IMR-90 (cell line): ENCODE measurements at regions not wholly inside any gene's neighbourhood (a gene's known extent, or its start where the extent isn't known, plus 50 kb on each side); places are given as distances from the start of the nearest gene placed in this dataset.

ENCODE experiments used
- ATAC-seq: fragments of 200-7000 bp; cut with Tn5 transposase; 2 replicates; pipeline ENCODE4 v1.9.1; 2020; ENCODE audit warnings: low read depth, mild to moderate bottlenecking, moderate library complexity
- BruUV-seq: library from RNA; stranded (reverse); fragments of 400-500 nt; replicated peaks from 2 replicates; lab custom pipeline; 2021; lab: Mats Ljungman, UMichigan
- CTCF ChIA-PET: fragments of 300-600 bp; formaldehyde crosslinking; extraction: SDS; loops from one replicate; lab custom pipeline; 2021; ENCODE audit warnings: antibody characterized with exemption; lab: Yijun Ruan, JAX
- POLR2A ChIA-PET: fragments of 300-600 bp; sonication (Branson Sonifier 250); formaldehyde crosslinking; loops from one replicate; lab custom pipeline; 2022; ENCODE audit warnings: antibody characterized with exemption; ENCODE audit not compliant: unreplicated experiment; lab: Charles Lee
- DNase-seq: peaks from one replicate; pipeline ENCODE4 v3.0.0; 2013
- H2AFZ ChIP-seq: replicated peaks from 2 replicates; pipeline ENCODE3; 2013; ENCODE audit warnings: low read length, mild to moderate bottlenecking; ENCODE audit not compliant: poor library complexity
- H2AK5ac ChIP-seq: 2 replicates; pipeline ENCODE4 v1.6.1; 2013; ENCODE audit warnings: low read depth, low read length, inconsistent platforms
- H2AK9ac ChIP-seq: replicated peaks from 2 replicates; pipeline ENCODE3; 2013; ENCODE audit warnings: mild to moderate bottlenecking, low read depth, low read length, moderate library complexity; ENCODE audit not compliant: poor library complexity
- H2BK120ac ChIP-seq: 2 replicates; pipeline ENCODE4 v1.6.1; 2013; ENCODE audit warnings: low read depth, low read length, inconsistent platforms
- H2BK15ac ChIP-seq: 3 replicates; pipeline ENCODE4 v1.6.1; 2013; ENCODE audit warnings: low read depth, low read length, inconsistent platforms
- H2BK20ac ChIP-seq: 2 replicates; pipeline ENCODE4 v1.6.1; 2013; ENCODE audit warnings: low read depth, mild to moderate bottlenecking, inconsistent platforms, low read length, moderate library complexity
- H2BK5ac ChIP-seq: 2 replicates; pipeline ENCODE4 v1.6.1; 2013; ENCODE audit warnings: mild to moderate bottlenecking, low read depth, low read length, inconsistent platforms; ENCODE audit not compliant: poor library complexity, severe bottlenecking
- H3K14ac ChIP-seq: replicated peaks from 2 replicates; pipeline ENCODE4 v1.6.1; 2013; ENCODE audit warnings: low read depth, low read length, inconsistent platforms
- H3K18ac ChIP-seq: 2 replicates; pipeline ENCODE4 v1.6.1; 2013; ENCODE audit warnings: low read depth, low read length, control low read depth
- H3K23ac ChIP-seq: 2 replicates; pipeline ENCODE4 v1.6.1; 2013; ENCODE audit warnings: low read depth, low read length, inconsistent platforms
- H3K27ac ChIP-seq: 2 replicates; pipeline ENCODE4 v1.5.1; 2013; ENCODE audit warnings: mild to moderate bottlenecking, control low read depth, low read length; ENCODE audit not compliant: insufficient read depth
- H3K27me3 ChIP-seq: 2 replicates; pipeline ENCODE4 v1.6.1; 2013; ENCODE audit warnings: low read length; ENCODE audit not compliant: control insufficient read depth, insufficient read depth
- H3K36me3 ChIP-seq: 2 replicates; pipeline ENCODE4 v1.6.1; 2013; ENCODE audit warnings: low read length, mixed read lengths; ENCODE audit not compliant: control insufficient read depth, insufficient read depth
- H3K4ac ChIP-seq: 2 replicates; pipeline ENCODE4 v1.6.1; 2013; ENCODE audit warnings: low read depth, low read length, inconsistent platforms
- H3K4me1 ChIP-seq: 2 replicates; pipeline ENCODE4 v1.6.1; 2013; ENCODE audit warnings: low read length, mixed read lengths; ENCODE audit not compliant: control insufficient read depth, insufficient read depth
- H3K4me2 ChIP-seq: 2 replicates; pipeline ENCODE4 v1.6.1; 2013; ENCODE audit warnings: low read depth, mild to moderate bottlenecking, control low read depth, low read length, moderate library complexity
- H3K4me3 ChIP-seq: 2 replicates; pipeline ENCODE4 v1.5.1; 2013; ENCODE audit warnings: low read depth, mild to moderate bottlenecking, control low read depth, low read length, moderate library complexity; ENCODE audit not compliant: insufficient read depth
- H3K56ac ChIP-seq: 2 replicates; pipeline ENCODE4 v1.6.1; 2013; ENCODE audit warnings: low read length, inconsistent platforms; ENCODE audit not compliant: insufficient read depth; ENCODE audit errors: extremely low read depth
- H3K79me1 ChIP-seq, 2 experiments: 2 replicates each; pipeline ENCODE4 v1.6.1; 2013; ENCODE audit warnings: low read length in 2 of 2, inconsistent platforms in 1 of 2, low read depth in 1 of 2
- H3K9ac ChIP-seq: 2 replicates; pipeline ENCODE4 v1.6.1; 2013; ENCODE audit warnings: low read depth, low read length, control low read depth
- H3K9me1 ChIP-seq: 2 replicates; pipeline ENCODE4 v1.6.1; 2013; ENCODE audit warnings: low read length, inconsistent platforms; ENCODE audit not compliant: insufficient read depth
- H3K9me3 ChIP-seq: 2 replicates; pipeline ENCODE4 v1.6.1; 2013; ENCODE audit warnings: low read length; ENCODE audit not compliant: control insufficient read depth, insufficient read depth
- H4K20me1 ChIP-seq: 2 replicates; pipeline ENCODE4 v1.6.1; 2013; ENCODE audit warnings: low read length, inconsistent platforms; ENCODE audit not compliant: insufficient read depth
- H4K5ac ChIP-seq: 2 replicates; pipeline ENCODE4 v1.6.1; 2013; ENCODE audit warnings: mild to moderate bottlenecking, low read depth, low read length, control low read depth
- H4K8ac ChIP-seq, 2 experiments: 2 replicates each; pipeline ENCODE4 v1.6.1; 2013; ENCODE audit warnings: low read depth in 2 of 2, low read length in 2 of 2, control low read depth in 1 of 2, inconsistent platforms in 1 of 2
- H4K91ac ChIP-seq: 2 replicates; pipeline ENCODE4 v1.6.1; 2013; ENCODE audit warnings: low read depth, low read length, inconsistent platforms; ENCODE audit not compliant: insufficient read depth
- MAFK ChIP-seq: IDR thresholded peaks from 2 replicates; pipeline ENCODE4 v1.6.1; 2012; ENCODE audit warnings: low read depth, low read length, improper control_type of control experiment
- MXI1 ChIP-seq: IDR thresholded peaks from 2 replicates; pipeline ENCODE4 v1.6.1; 2012; ENCODE audit warnings: low read depth, mild to moderate bottlenecking, low read length, moderate library complexity, borderline replicate concordance
- POLR2A ChIP-seq: IDR thresholded peaks from 2 replicates; pipeline ENCODE4 v1.6.1; 2012; ENCODE audit warnings: mild to moderate bottlenecking, low read depth, low read length
- RAD21 ChIP-seq: IDR thresholded peaks from 2 replicates; pipeline ENCODE4 v1.6.1; 2012; ENCODE audit warnings: low read length, improper control_type of control experiment
- RCOR1 ChIP-seq: IDR thresholded peaks from 2 replicates; pipeline ENCODE4 v1.6.1; 2012; ENCODE audit warnings: mild to moderate bottlenecking, low read length, improper control_type of control experiment; ENCODE audit not compliant: insufficient replicate concordance
- SMC3 ChIP-seq: fragments of 150-350 bp; IDR thresholded peaks from 2 replicates; pipeline ENCODE4 v1.6.1; 2016; ENCODE audit warnings: low read depth, mild to moderate bottlenecking, antibody characterized with exemption, low read length, moderate library complexity
- WGBS, 2 experiments: methylation state at CpG; one replicate each; pipeline versions ENCODE4 v1.1.5 to v1.1.7; 2013; ENCODE audit warnings: missing lambda C conversion rate in 2 of 2; ENCODE audit not compliant: insufficient read length in 1 of 2; ENCODE audit errors: extremely low coverage in 2 of 2; 5-methylcytosine and 5-hydroxymethylcytosine counted together
- dilution Hi-C: fragments of 300-500 bp; cut with HindIII; formaldehyde crosslinking; loops from one replicate; pipeline ENCODE4 v1.14.3; 2018; ENCODE audit warnings: low sequenced_read_pairs; ENCODE audit not compliant: unreplicated experiment
- in situ Hi-C: fragments of 300-500 bp; cut with MboI; formaldehyde crosslinking; loops from 3 replicates; pipeline ENCODE4 v1.14.3; 2019; ENCODE audit warnings: low sequenced_read_pairs, inconsistent platforms, mixed read lengths
- intact Hi-C: fragments of 100-400 bp; cut with micrococcal nuclease; formaldehyde crosslinking; loops from 2 replicates; pipeline ENCODE4 v1.10.0; 2022

GRCh38 chr12:97968641-97969197 lies 506.1 kb downstream of the RMST start:
- H2BK120ac ChIP-seq, result no peak overlapping the region
- no peaks in the 10 kb centered on the region for H3K79me1 ChIP-seq
- no TSS peak for BruUV-seq
- no peak overlapping the region for H3K4ac ChIP-seq
- ATAC-seq (no peak), DNase-seq (no peak)
- H2AK9ac ChIP-seq, result no peak overlapping the region
- no peaks in the 10 kb centered on the region for H3K36me3 ChIP-seq
- no peak overlapping the region for H3K18ac ChIP-seq
- no peak overlapping the region for H2BK5ac ChIP-seq
- H2AK5ac ChIP-seq, result no peak overlapping the region
- TF ChIP-seq MXI1 (no peak), SMC3 (no peak), MAFK (no peak), POLR2A (no peak), RAD21 (no peak), RCOR1 (no peak)
- no peaks in the 10 kb centered on the region for H3K27me3 ChIP-seq
- CTCF ChIA-PET, result interaction anchor here (1.1 kb wide), 1 partner anchor 8 kb away, joined by 3 read pairs; no protein-coding TSS in a partner anchor
- H3K14ac ChIP-seq, result no peak overlapping the region
- H3K27ac ChIP-seq, result no peak overlapping the region
- H4K91ac ChIP-seq, result no peak overlapping the region
- POLR2A ChIA-PET, result no interaction called here
- H3K4me2 ChIP-seq, result no peak overlapping the region
- no peak overlapping the region for H3K23ac ChIP-seq
- no peak overlapping the region for H3K9ac ChIP-seq
- no peak overlapping the region for H4K5ac ChIP-seq
- H2BK15ac ChIP-seq, result no peak overlapping the region
- WGBS, 2 experiments, result no CpG with 5 or more reads among the region's 5 CpGs
- H2AFZ ChIP-seq, result no peak overlapping the region
- dilution Hi-C loops (no loop called here), intact Hi-C loops (no loop called here), in situ Hi-C loops (no loop called here)
- no peaks in the 10 kb centered on the region for H3K9me1 ChIP-seq
- H3K4me3 ChIP-seq, result no peak overlapping the region
- no peak overlapping the region for H2BK20ac ChIP-seq
- H4K8ac ChIP-seq, result no peak overlapping the region
- H3K56ac ChIP-seq, result no peak overlapping the region
- peaks cover 7% of the 10 kb centered on the region for H3K9me3 ChIP-seq
- H3K4me1 ChIP-seq, result no peaks in the 10 kb centered on the region
- no peaks in the 10 kb centered on the region for H4K20me1 ChIP-seq
